Central memory CD8-positive, alpha-beta T cell (primary cell): ENCODE measurements at regions not wholly inside any gene's neighbourhood (a gene's known extent, or its start where the extent isn't known, plus 50 kb on each side); places are given as distances from the start of the nearest gene placed in this dataset.

Experiments used
- ATAC-seq: fragments of 150-1000 bp; cut with Tn5 transposase; replicated peaks from 2 replicates; pipeline ENCODE4 v1.10.0; 2022; ENCODE audit warnings: mild to moderate bottlenecking, moderate FRiP score, moderate number of reproducible peaks; ENCODE audit not compliant: poor library complexity, severe bottlenecking; ENCODE audit errors: extremely low read depth
- DNase-seq, 2 donors: peaks; one replicate each; pipeline ENCODE4 v3.0.0; 2021; ENCODE audit warnings: low spot score in 2 of 2
- H3K27ac Mint-ChIP-seq: one replicate; pipeline ENCODE4 v1.8.0; 2022; ENCODE audit warnings: low read depth, mild to moderate bottlenecking, moderate library complexity, mixed read lengths
- H3K27me3 Mint-ChIP-seq: one replicate; pipeline ENCODE4 v1.8.0; 2022; ENCODE audit warnings: mixed read lengths
- H3K36me3 Mint-ChIP-seq: one replicate; pipeline ENCODE4 v1.8.0; 2022; ENCODE audit warnings: mild to moderate bottlenecking, moderate library complexity, mixed read lengths; ENCODE audit not compliant: insufficient read depth
- H3K4me1 Mint-ChIP-seq: one replicate; pipeline ENCODE4 v1.8.0; 2022; ENCODE audit warnings: mixed read lengths
- H3K4me3 Mint-ChIP-seq: one replicate; pipeline ENCODE4 v1.8.0; 2022; ENCODE audit warnings: mild to moderate bottlenecking, moderate library complexity, mixed read lengths
- H3K9me3 Mint-ChIP-seq: one replicate; pipeline ENCODE4 v1.8.0; 2022; ENCODE audit warnings: mixed read lengths

GRCh38 chr11:119910650-119911049 lies 181.7 kb upstream of the NECTIN1 start:
- no peak overlapping the region for H3K4me3 Mint-ChIP-seq
- DNase-seq = no peak
- H3K36me3 Mint-ChIP-seq = no peaks in the 10 kb centered on the region
- ATAC-seq = no peak
- peaks cover 43% of the 10 kb centered on the region for H3K27me3 Mint-ChIP-seq
- H3K27ac Mint-ChIP-seq = no peak overlapping the region
- H3K9me3 Mint-ChIP-seq = no peaks in the 10 kb centered on the region
- no peaks in the 10 kb centered on the region for H3K4me1 Mint-ChIP-seq

GRCh38 chr11:119910051-119910450 lies 181.1 kb upstream of the NECTIN1 start:
- H3K36me3 Mint-ChIP-seq = no peaks in the 10 kb centered on the region
- H3K4me3 Mint-ChIP-seq = no peak overlapping the region
- H3K27ac Mint-ChIP-seq = no peak overlapping the region
- H3K27me3 Mint-ChIP-seq = peaks cover 46% of the 10 kb centered on the region
- DNase-seq = no peak
- no peaks in the 10 kb centered on the region for H3K4me1 Mint-ChIP-seq
- no peaks in the 10 kb centered on the region for H3K9me3 Mint-ChIP-seq
- ATAC-seq = no peak

- no peaks in the 10 kb centered on the region for H3K36me3 Mint-ChIP-seq
- no peak overlapping the region for H3K27ac Mint-ChIP-seq
- H3K4me1 Mint-ChIP-seq = no peaks in the 10 kb centered on the region
- H3K27me3 Mint-ChIP-seq = peaks cover 50% of the 10 kb centered on the region
- no peaks in the 10 kb centered on the region for H3K9me3 Mint-ChIP-seq
- DNase-seq (no peak), ATAC-seq (no peak)
- no peak overlapping the region for H3K4me3 Mint-ChIP-seq
Measured at GRCh38 chr11:119909495-119909894, 180.5 kb upstream of the NECTIN1 start.

GRCh38 chr11:119909077-119909476 lies 180.1 kb upstream of the NECTIN1 start:
- H3K27ac Mint-ChIP-seq = no peak overlapping the region
- H3K4me1 Mint-ChIP-seq = no peaks in the 10 kb centered on the region
- peaks cover 50% of the 10 kb centered on the region for H3K27me3 Mint-ChIP-seq
- no peaks in the 10 kb centered on the region for H3K9me3 Mint-ChIP-seq
- peaks cover 2% of the 10 kb centered on the region for H3K36me3 Mint-ChIP-seq
- ATAC-seq (no peak), DNase-seq (no peak)
- no peak overlapping the region for H3K4me3 Mint-ChIP-seq

- ATAC-seq = no peak
- DNase-seq = no peak
- H3K36me3 Mint-ChIP-seq = peaks cover 2% of the 10 kb centered on the region
- H3K9me3 Mint-ChIP-seq = no peaks in the 10 kb centered on the region
- H3K27ac Mint-ChIP-seq = no peak overlapping the region
- H3K4me3 Mint-ChIP-seq = no peak overlapping the region
- H3K4me1 Mint-ChIP-seq = no peaks in the 10 kb centered on the region
- peaks cover 50% of the 10 kb centered on the region for H3K27me3 Mint-ChIP-seq
Measured at GRCh38 chr11:119908573-119908904, 179.5 kb upstream of the NECTIN1 start.

GRCh38 chr11:119907878-119908572 lies 179.0 kb upstream of the NECTIN1 start:
- Mint-ChIP-seq H3K4me3 (no peak overlapping the region), H3K27me3 (peaks cover 50% of the 10 kb centered on the region)

GRCh38 chr11:119907122-119907851 lies 178.3 kb upstream of the NECTIN1 start:
- DNase-seq = no peak
- Mint-ChIP-seq H3K36me3 (peaks cover 2% of the 10 kb centered on the region), H3K9me3 (no peaks in the 10 kb centered on the region), H3K27ac (no peak overlapping the region), H3K27me3 (peaks cover 51% of the 10 kb centered on the region), H3K4me1 (no peaks in the 10 kb centered on the region), H3K4me3 (no peak overlapping the region)
- ATAC-seq = no peak

More at GRCh38 chr11:119907878-119908572, 179.0 kb upstream of the NECTIN1 start:
- H3K4me1 Mint-ChIP-seq = no peaks in the 10 kb centered on the region
- ATAC-seq (no peak), DNase-seq (no peak)
- no peak overlapping the region for H3K27ac Mint-ChIP-seq
- H3K9me3 Mint-ChIP-seq = no peaks in the 10 kb centered on the region
- peaks cover 2% of the 10 kb centered on the region for H3K36me3 Mint-ChIP-seq

GRCh38 chr11:119906376-119906775 lies 177.4 kb upstream of the NECTIN1 start:
- DNase-seq = no peak
- Mint-ChIP-seq H3K9me3 (no peaks in the 10 kb centered on the region), H3K4me3 (no peak overlapping the region), H3K4me1 (no peaks in the 10 kb centered on the region), H3K27ac (no peak overlapping the region), H3K27me3 (peaks cover 60% of the 10 kb centered on the region), H3K36me3 (peaks cover 2% of the 10 kb centered on the region)
- ATAC-seq = no peak

GRCh38 chr11:119905162-119905561 lies 176.2 kb upstream of the NECTIN1 start:
- Mint-ChIP-seq H3K4me3 (no peak overlapping the region), H3K27me3 (peaks cover 57% of the 10 kb centered on the region), H3K9me3 (no peaks in the 10 kb centered on the region), H3K36me3 (peaks cover 2% of the 10 kb centered on the region), H3K4me1 (no peaks in the 10 kb centered on the region), H3K27ac (no peak overlapping the region)
- DNase-seq = no peak
- ATAC-seq = no peak

- Mint-ChIP-seq H3K27me3 (peaks cover 52% of the 10 kb centered on the region), H3K36me3 (peaks cover 2% of the 10 kb centered on the region)
- no peak for ATAC-seq
Measured at GRCh38 chr11:119904531-119905035, 175.6 kb upstream of the NECTIN1 start.

GRCh38 chr11:119903821-119904220 lies 174.8 kb upstream of the NECTIN1 start:
- Mint-ChIP-seq H3K27me3 (peaks cover 44% of the 10 kb centered on the region), H3K4me3 (no peak overlapping the region), H3K36me3 (peaks cover 2% of the 10 kb centered on the region), H3K4me1 (no peaks in the 10 kb centered on the region), H3K27ac (no peak overlapping the region), H3K9me3 (no peaks in the 10 kb centered on the region)
- DNase-seq = no peak
- ATAC-seq = no peak

More at GRCh38 chr11:119904531-119905035, 175.6 kb upstream of the NECTIN1 start:
- no peak for DNase-seq
- no peaks in the 10 kb centered on the region for H3K9me3 Mint-ChIP-seq
- H3K4me1 Mint-ChIP-seq = no peaks in the 10 kb centered on the region
- H3K4me3 Mint-ChIP-seq = no peak overlapping the region
- H3K27ac Mint-ChIP-seq = no peak overlapping the region

- Mint-ChIP-seq H3K4me1 (no peaks in the 10 kb centered on the region), H3K36me3 (peaks cover 2% of the 10 kb centered on the region), H3K27ac (no peak overlapping the region), H3K4me3 (no peak overlapping the region), H3K9me3 (no peaks in the 10 kb centered on the region), H3K27me3 (peaks cover 42% of the 10 kb centered on the region)
- ATAC-seq = no peak
- no peak for DNase-seq
Measured at GRCh38 chr11:119903389-119903788, 174.4 kb upstream of the NECTIN1 start.

GRCh38 chr11:119902656-119903231 lies 173.7 kb upstream of the NECTIN1 start:
- ATAC-seq (no peak), DNase-seq (no peak)
- no peaks in the 10 kb centered on the region for H3K4me1 Mint-ChIP-seq
- no peak overlapping the region for H3K4me3 Mint-ChIP-seq
- H3K27ac Mint-ChIP-seq = no peak overlapping the region
- H3K27me3 Mint-ChIP-seq = peaks cover 35% of the 10 kb centered on the region
- H3K36me3 Mint-ChIP-seq = peaks cover 2% of the 10 kb centered on the region
- no peaks in the 10 kb centered on the region for H3K9me3 Mint-ChIP-seq
